Spleen (tissue), 7 donors: ENCODE measurements at regions not wholly inside any gene's neighbourhood (a gene's known extent, or its start where the extent isn't known, plus 50 kb on each side); places are given as distances from the start of the nearest gene placed in this dataset.

Experiments
- CTCF ChIP-seq, 11 experiments: fragments of 200-600 bp in 7 of 11; fragments of 450-650 bp in 4 of 11; sonication (generic) in 4 of 11; IDR thresholded peaks in 8 of 11; conservative IDR thresholded peaks in 3 of 11; 1 replicate in 7 of 11; 2 replicates in 4 of 11; pipeline versions ENCODE4 v1.4.0 to v1.8.0; 2016 to 2021; ENCODE audit warnings: antibody characterized with exemption in 11 of 11, inconsistent platforms in 4 of 11, mild to moderate bottlenecking in 1 of 11
- POLR2A ChIP-seq, 3 donors: fragments of 450-650 bp; IDR thresholded peaks; one replicate each; pipeline ENCODE4 v1.5.1; 2017; ENCODE audit warnings: antibody characterized with exemption in 3 of 3, mild to moderate bottlenecking in 1 of 3
- POLR2AphosphoS5 ChIP-seq, 3 donors: sonication (generic); formaldehyde crosslinking; IDR thresholded peaks; one replicate each; pipeline ENCODE4 v1.5.1; 2017; ENCODE audit warnings: antibody characterized with exemption in 3 of 3
- donor health status: DM: no; HTN: no; CAD: no; lungs with moderate emphysema.
- donor health status: DM: no; HTN: no; CAD: no.
- donor health status: DM: no; HTN: no; CAD: no.

DNA sequence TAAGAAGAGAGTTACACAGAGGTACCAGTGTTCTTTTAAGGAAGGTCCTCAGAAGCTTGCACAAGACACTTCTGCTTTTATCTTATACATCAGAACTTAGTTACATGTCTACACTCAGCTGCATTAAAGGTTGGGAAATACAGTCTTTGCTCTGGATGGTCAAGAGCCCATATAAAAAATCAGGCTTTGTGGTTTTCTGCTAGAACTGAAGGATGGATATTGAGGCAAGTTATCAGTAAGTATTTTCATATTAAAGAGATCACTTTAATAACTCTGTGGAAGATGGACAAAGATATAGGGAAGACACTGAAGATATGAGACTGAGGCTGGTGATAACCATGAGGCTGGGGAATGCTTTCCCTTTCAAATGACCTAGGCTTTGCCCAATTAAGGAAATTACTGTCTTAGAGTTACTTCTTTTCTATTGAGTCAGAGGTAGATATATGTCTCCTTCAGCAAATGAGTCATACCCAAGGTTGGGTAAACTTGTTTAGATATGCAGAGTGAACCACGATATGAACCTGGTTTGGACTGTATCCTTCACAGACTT is 87.0 kb upstream of the TNC start:
- TF ChIP-seq CTCF (IDR thresholded peaks at IDR 0.05 in 8 of 11, conservative IDR thresholded peaks at IDR 0.05 in 3 of 11) = no peak
- no peak for TF ChIP-seq POLR2A (IDR thresholded peaks at IDR 0.05)
- no peak for TF ChIP-seq POLR2AphosphoS5 (IDR thresholded peaks at IDR 0.05)
